RKO (cell line): ENCODE measurements at regions not wholly inside any gene's neighbourhood (a gene's known extent, or its start where the extent isn't known, plus 50 kb on each side); places are given as distances from the start of the nearest gene placed in this dataset.
"Not testable (repeated sequence)": the region's sequence is repeated elsewhere in the genome, so short reads cannot be mapped to it uniquely, and the experiment has no call there.

Experiments used
- DNase-seq: peaks from one replicate; pipeline ENCODE4 v3.0.0-alpha.2; 2016; ENCODE audit warnings: low spot score

DNA sequence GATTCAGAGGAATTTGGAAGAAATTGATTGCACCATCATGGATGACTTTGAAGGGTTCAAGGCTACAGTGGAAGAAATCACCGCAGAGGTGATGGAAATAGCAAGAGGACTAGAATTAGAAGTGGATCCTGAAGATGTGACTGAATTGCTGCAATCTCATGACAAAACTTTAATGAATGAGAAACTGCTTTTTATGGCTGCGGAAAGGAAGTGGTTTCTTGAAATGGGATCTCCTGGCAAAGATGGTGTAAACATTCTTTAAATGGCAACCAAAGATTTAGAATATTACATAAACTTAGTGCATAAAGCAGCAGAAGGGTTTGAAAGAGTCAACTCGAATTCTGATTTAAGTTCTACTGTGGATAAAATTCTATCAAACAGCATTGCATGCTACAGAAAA lies 698.6 kb downstream of the PLA2G4A start:
- no peak for DNase-seq

GRCh38 chr1:187537936-187538335 lies 709.2 kb downstream of the PLA2G4A start:
- DNase-seq, result no peak

GRCh38 chr1:187549540-187549939 lies 720.8 kb downstream of the PLA2G4A start:
- DNase-seq, result no peak

- no peak for DNase-seq
Observed at GRCh38 chr1:187551061-187551460, 722.3 kb downstream of the PLA2G4A start.

DNA sequence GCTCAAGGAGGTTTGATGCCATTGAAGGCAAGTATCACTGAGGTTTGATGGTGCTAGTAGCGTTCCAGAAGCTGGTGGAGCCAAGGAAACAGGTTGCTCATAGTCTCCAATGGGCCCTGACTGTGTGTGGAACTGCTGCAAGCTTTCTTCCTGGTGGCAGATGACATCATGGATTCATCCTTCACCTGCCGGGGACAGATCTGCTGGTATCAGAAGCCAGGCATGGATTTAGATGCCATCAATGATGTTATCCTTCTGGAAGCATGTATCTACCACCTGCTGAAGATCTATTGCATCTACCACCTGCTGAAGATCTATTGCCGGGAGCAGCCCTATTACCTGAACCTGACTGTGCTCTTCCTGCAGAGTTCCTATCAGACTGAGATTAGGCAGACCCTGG lies 734.4 kb downstream of the PLA2G4A start:
- no peak for DNase-seq

- DNase-seq, result no peak
Observed at GRCh38 chr1:187566354-187566753, 737.6 kb downstream of the PLA2G4A start.

DNA sequence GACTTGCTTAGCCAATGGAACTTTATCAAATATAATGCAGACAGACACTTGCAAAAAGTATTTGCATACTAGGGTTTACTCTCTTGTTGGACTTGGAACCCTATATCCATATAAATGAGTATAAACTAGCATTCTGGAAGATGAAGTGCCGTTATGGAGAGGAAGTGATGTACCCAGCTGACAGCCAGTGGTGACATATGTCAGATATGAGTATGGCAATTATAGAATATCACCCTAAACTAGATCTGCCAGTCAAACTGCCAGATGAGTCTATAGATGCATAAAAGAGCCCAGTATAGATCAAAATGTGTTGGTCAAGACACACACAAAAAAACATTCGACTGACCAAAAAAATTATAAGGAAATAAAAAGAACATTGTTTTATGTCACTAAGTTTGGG lies 739.3 kb downstream of the PLA2G4A start:
- no peak for DNase-seq

DNA sequence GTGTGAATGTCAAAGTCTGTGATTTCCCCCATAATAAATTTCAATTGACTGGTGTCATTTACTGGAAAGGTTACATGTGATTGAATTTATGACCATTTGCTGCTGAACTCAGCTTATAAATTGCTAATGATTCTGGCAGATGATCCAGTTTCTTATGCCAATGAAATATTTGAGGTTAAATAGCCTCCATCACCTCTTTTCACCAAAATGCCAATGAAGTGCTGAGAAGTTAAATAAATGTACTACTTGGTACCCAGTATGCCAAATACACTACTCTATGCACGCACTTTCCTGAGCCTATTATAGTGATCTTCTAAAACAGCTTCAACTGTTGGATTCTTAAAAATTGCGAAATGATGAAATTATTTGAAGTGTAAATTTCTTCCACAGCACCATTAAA lies 741.4 kb downstream of the PLA2G4A start:
- DNase-seq, result no peak

DNA sequence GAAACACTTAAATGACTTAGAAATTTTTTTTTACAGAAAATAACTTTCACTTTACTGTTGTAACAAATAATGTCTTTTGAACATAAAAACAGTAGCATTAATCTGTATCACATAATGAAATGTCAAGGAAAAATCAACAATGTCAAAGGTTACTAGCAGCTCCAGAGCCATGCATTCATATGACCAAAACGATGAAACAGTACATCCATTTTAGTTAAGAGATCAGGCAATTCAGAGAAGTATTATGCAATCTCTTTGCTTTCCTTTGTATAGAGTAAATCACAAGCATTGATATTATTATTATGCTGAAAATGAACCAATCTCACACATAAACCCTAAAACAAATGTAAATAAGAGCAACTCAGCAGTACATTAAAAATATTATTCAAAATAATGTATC lies 748.9 kb downstream of the PLA2G4A start:
- DNase-seq, result no peak

DNA sequence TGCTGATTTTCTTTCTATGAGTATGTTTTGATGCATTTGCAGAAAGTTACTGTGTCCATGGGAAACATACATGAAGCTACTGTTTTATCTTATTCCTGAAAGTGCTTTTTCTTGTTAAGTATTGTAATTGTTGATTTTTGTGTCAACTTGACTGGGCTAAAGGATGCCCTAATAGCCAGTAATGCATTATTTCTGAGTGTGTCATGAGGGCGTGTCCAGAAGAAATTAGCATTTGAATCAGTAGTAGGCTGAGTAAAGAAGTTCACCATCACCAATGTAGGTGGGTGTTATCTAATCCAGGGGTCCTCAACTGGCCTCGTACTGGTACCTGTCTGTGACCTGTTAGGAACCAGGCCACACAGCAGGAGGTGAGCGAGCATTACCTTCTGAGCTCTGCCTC lies 760.2 kb downstream of the PLA2G4A start:
- no peak for DNase-seq

DNA sequence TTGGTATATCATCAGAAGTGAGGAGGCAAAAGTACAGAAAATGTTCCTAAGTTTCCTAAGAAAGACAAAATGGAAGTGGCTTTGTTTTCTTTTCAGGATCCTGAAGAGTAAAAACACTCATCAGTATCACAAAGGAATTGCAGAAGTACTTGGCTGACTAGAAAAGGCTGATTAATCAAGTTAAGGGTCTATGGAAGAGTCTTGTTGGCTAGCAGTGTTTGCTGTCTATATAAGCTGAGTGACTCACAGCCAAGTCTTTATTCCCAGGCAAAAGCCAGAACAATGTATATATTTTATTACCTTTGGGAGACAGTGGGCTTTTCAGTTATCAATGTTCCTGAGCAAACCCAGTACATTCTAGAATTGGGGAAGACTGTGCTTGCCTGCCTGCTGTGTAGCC lies 777.0 kb downstream of the PLA2G4A start:
- no peak for DNase-seq

DNA sequence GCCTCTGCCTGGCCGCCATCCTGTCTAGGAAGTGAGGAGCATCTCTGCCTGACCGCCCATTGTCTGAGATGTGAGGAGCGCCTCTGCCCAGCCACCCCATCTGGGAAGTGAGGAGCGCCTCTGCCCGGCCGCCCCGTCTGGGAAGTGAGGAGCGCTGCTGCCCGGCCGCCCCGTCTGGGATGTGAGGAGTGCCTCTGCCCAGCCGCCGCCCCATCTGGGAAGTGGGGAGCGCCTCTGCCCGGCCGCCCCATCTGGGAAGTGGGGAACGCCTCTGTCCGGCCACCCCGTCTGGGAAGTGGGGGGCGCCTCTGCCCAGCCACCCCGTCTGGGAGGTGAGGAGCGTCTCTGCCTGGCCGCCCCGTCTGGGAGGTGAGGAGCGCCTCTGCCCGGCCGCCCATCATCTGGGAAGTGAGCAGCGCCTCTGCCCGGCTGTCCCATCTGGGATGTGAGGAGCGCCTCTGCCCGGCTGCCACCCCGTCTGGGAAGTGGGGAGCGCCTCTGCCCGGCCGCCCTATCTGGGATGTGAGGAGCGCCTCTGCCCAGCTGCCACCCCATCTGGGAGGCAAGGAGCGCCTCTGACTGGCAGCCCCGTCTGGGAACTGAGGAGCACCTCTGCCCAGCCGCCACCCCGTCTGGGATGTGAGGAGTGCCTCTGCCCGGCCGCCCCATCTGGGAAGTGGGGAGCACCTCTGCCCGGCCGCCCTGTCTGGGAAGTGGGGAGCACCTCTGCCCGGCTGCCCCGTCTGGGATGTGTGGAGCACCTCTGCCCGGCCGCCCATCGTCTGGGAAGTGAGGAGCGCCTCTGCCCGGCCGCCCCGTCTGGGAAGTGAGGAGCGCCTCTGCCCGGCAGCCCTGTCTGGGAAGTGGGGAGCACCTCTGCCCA lies 787.3 kb downstream of the PLA2G4A start:
- not testable (repeated sequence) for DNase-seq

GRCh38 chr1:187616830-187617229 lies 788.1 kb downstream of the PLA2G4A start:
- DNase-seq, result not testable (repeated sequence)

DNA sequence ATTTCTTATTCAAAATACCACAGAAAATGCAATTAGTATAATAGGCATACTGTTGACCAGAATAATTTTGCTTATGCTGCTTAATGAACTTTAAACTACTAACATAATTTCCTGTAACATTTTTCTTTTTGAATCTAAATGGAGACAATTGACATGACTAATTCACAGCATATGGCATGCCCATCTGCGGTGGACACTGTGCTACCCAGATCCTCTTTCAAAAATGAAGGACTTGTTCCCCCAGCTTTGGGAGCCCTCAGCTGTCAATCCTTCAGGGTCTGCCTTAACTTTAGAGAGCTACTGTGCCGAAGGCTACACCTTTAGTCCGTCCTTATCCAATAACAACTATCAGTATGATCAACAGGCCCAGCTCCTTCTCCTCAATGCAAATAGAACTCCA lies 789.0 kb downstream of the PLA2G4A start:
- no peak for DNase-seq

GRCh38 chr1:187619175-187619574 lies 790.4 kb downstream of the PLA2G4A start:
- DNase-seq, result no peak

- no peak for DNase-seq
Observed at GRCh38 chr1:187621951-187622350, 793.2 kb downstream of the PLA2G4A start.

DNA sequence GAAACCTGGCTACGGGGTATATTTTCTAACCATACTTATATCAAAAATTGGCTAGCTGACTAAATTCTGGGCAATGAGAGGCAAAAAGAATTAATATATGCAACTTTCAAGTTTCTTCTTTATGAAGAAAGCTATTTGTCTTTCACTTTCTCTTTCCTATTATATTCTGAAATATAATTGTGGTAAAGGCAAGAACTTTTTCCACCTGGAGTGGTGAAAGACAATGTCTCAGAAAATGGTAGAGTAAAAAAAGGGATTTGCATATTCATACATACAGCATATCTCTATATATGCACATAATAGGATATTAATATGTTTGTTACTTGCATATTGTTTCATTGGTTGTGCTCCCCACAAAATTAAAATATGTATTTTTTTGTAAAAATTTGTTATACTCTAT lies 793.8 kb downstream of the PLA2G4A start:
- DNase-seq, result no peak

DNA sequence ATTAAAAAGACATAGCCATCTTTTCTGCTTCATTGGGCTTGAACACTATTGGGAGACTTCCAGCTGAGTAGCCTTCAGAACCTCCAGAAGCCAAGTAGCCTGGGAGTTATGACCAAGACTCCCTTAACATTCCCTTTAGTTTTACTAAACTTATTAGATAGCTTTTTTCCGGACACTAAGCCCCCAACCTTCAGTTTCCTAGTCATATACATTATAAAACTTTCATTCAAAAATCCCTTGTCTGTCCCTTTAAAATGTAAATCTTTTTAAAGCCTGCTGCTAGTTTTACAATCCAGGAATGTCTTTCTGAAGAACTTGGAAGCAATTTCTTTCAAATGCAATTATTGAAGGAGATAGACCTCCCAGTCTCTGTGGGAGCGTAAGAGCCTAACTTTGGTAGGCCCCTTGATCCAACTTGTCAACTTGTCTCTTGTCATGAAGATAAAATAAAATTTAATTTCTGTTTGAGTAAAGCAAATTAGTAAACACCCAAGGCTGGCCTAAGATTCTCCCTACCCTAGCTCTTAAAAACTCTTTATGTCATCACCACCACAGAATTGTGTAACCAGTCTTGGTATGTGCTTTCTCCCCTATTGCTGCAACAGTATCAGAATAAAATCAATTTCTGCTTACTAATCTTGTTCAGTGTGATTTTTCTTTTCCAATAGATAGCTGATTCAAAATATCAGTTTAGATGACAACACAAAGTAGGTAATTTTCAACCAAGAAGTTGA lies 796.2 kb downstream of the PLA2G4A start:
- DNase-seq, result no peak

GRCh38 chr1:187626056-187626455 lies 797.3 kb downstream of the PLA2G4A start:
- no peak for DNase-seq

DNA sequence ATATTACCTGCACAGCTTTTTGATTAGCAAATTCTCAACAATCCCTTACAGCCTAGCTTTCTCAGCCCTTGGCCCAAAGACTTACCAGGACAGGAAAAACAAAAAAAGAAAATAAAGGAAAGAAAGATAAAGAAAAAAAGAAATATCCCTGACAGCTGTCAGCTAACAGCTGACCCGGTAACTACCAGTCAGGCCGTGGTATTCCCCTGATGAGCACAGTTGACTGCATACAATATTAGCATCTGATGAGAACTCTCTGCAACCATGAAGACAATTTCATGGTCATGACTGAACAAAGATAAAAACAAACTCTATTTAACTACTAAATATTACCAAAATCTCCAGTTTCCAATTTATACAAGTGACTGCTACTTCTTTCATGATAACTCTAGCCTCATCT lies 798.8 kb downstream of the PLA2G4A start:
- DNase-seq, result no peak

GRCh38 chr1:187629075-187629474 lies 800.3 kb downstream of the PLA2G4A start:
- no peak for DNase-seq

- DNase-seq, result peak; percentile 5
Observed at GRCh38 chr1:187630653-187631380, 802.1 kb downstream of the PLA2G4A start.

GRCh38 chr1:187631381-187631675 lies 802.6 kb downstream of the PLA2G4A start:
- no peak for DNase-seq
